ENCODE measurements at regions not wholly inside any gene's neighbourhood (a gene's known extent, or its start where the extent isn't known, plus 50 kb on each side); places are given as distances from the start of the nearest gene placed in this dataset.

DNA sequence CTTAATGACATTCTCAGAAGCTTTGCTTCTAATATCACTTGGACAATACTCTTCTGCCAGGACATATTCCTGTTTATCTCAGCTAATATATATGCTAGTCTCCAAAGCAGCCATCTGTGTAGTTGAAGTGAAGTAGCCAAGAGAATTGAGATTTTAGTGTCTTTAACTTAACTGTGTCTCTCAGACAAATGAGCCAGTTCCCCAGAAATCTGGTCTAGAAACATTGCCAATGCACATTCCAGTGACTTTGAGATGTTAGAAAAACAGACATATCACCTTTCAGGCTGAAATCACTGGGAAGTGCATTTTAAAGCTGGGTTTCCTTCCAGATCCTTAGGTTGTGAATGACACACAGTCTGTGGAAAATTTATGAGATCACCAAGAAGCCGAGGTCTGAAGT, 114.6 kb downstream of the MTX3 start:
- Histone ChIP-seq H3K9me3 (no peaks in the 10 kb centered on the region), H3K27me3 (no peaks in the 10 kb centered on the region), H3K27ac (no peak overlapping the region), H3K36me3 (no peaks in the 10 kb centered on the region), H3K4me3 (no peak overlapping the region), H3K4me1 (no peaks in the 10 kb centered on the region)
- DNase-seq: no peak
- no peak for TF ChIP-seq POLR2A (IDR thresholded peaks at IDR 0.05)
- TF ChIP-seq CTCF (IDR thresholded peaks at IDR 0.05): no peak

DNA sequence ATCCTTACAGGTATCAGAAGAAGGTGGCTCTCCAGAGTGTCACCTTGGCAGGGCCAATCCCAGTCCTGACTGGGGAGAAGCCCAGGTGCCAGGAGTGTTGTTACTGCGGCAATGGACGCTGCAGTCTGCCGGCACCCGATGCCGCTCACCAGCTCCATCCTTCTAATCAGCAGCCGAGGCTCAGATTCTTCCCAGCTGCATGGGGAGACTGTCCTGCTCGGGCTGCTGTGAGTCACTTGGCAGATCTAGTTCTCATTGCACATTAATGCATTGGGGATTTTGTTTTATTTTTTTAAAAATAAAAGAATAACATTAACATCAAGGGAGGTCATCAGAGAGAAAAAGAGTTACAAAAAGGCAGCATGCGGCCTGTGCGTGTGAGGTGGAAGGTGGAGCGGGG, 115.8 kb downstream of the MTX3 start:
- Histone ChIP-seq H3K27ac (no peak overlapping the region), H3K4me3 (no peak overlapping the region), H3K4me1 (no peaks in the 10 kb centered on the region), H3K27me3 (no peaks in the 10 kb centered on the region), H3K36me3 (no peaks in the 10 kb centered on the region), H3K9me3 (no peaks in the 10 kb centered on the region)
- TF ChIP-seq POLR2A (IDR thresholded peaks at IDR 0.05) (no peak), CTCF (IDR thresholded peaks at IDR 0.05) (no peak)
- DNase-seq: no peak

DNA sequence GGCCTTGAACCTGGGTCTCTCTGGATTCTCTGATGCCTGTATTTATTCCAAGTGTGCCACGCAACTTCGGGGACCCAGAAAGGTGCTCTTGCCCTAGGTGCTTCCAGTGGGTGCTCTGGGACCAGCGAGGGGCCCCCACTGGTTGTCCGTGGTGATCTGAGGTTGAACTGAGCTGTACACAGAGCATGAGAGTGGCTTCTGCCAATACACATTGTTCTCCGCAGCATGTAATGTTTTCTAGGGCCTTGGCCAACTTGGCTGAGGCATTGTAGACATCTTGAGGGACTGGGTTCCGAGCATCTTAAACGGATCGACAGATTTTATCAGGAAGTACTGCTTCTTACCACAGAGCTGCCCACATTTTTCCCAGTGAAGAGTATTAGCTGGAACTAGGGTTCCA, 117.9 kb downstream of the MTX3 start:
- H3K4me1 ChIP-seq: no peaks in the 10 kb centered on the region
- no peak overlapping the region for H3K4me3 ChIP-seq
- H3K36me3 ChIP-seq: no peaks in the 10 kb centered on the region
- H3K27ac ChIP-seq: no peak overlapping the region
- DNase-seq: no peak
- no peaks in the 10 kb centered on the region for H3K9me3 ChIP-seq
- no peaks in the 10 kb centered on the region for H3K27me3 ChIP-seq
- TF ChIP-seq POLR2A (IDR thresholded peaks at IDR 0.05) (no peak), CTCF (IDR thresholded peaks at IDR 0.05) (no peak)

DNA sequence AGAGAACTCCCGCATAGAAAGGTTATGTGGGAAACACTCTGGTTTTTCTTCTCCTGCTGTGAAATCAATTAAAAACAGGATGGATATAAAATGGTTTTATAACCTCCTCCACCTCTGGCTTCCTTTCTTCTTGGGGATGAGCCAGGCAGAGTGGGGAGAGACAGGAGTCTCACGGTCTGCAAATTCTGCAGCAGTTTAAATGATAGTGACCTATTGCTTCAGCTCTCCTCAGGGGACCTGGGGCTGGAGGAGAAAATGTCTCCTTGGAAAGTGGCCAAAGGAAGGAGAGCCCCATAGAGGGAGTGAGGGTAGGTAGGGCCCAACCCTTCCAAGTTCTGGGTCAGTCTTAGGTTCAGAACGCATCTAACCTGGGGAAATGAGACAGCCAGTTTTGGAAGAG, 118.8 kb downstream of the MTX3 start:
- no peaks in the 10 kb centered on the region for H3K27me3 ChIP-seq
- DNase-seq: no peak
- TF ChIP-seq POLR2A (IDR thresholded peaks at IDR 0.05) (no peak), CTCF (IDR thresholded peaks at IDR 0.05) (no peak)
- no peaks in the 10 kb centered on the region for H3K36me3 ChIP-seq
- H3K4me1 ChIP-seq: no peaks in the 10 kb centered on the region
- H3K4me3 ChIP-seq: no peak overlapping the region
- H3K9me3 ChIP-seq: no peaks in the 10 kb centered on the region
- H3K27ac ChIP-seq: no peak overlapping the region

DNA sequence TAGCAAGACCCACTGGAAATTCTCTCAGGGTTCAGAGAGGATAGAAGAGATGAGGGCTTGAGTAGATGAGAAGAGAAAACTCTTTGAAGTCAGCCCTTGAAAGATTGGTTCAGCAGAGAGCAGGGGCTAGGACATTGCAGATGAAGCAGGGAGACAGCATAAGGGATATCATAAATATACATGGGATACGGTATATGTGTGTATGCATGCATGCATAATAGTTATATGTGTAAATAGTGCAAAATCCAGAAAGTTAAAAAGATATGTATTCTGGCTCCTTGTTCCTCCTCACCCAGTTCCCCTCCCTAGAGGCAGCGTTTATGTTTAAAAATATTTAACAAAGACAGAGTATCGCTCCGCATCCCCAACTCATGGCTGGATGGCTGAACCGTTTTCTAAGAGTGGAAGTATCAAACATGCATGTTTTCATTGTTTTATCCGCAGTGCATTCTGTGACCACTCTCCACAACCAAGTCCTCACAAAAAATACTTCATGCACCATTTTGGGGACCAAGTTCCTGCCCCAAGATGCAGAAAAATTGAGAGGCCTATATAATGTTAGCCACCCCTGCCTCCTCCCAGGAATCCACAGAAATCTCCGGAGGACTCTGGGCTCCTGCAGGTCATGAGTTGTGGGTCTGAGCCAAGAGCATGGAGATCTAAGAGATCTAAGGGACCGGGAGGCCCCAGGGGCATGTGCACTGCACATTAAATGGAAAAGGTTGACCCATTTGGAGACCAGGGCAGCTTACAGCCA, 119.5 kb downstream of the MTX3 start:
- Histone ChIP-seq H3K27me3 (no peaks in the 10 kb centered on the region), H3K4me3 (no peak overlapping the region), H3K9me3 (no peaks in the 10 kb centered on the region), H3K27ac (no peak overlapping the region), H3K4me1 (no peaks in the 10 kb centered on the region), H3K36me3 (no peaks in the 10 kb centered on the region)
- DNase-seq: no peak
- TF ChIP-seq POLR2A (IDR thresholded peaks at IDR 0.05) (no peak), CTCF (IDR thresholded peaks at IDR 0.05) (no peak)
